Panc1 (cell line): ENCODE measurements at regions not wholly inside any gene's neighbourhood (a gene's known extent, or its start where the extent isn't known, plus 50 kb on each side); places are given as distances from the start of the nearest gene placed in this dataset.

Experiments used
- ATAC-seq: fragments of 200-7000 bp; cut with Tn5 transposase; 2 replicates; pipeline ENCODE4 v1.9.1; 2020; ENCODE audit warnings: mild to moderate bottlenecking, moderate library complexity
- BruUV-seq: library from RNA; stranded (reverse); fragments of 400-500 nt; replicated peaks from 2 replicates; lab custom pipeline; 2021; lab: Mats Ljungman, UMichigan
- CTCF ChIA-PET: fragments of 300-600 bp; sonication (Branson Sonifier 250); formaldehyde crosslinking; loops from one replicate; lab custom pipeline; 2022; ENCODE audit warnings: antibody characterized with exemption; lab: Charles Lee
- POLR2A ChIA-PET: fragments of 300-600 bp; sonication (Branson Sonifier 250); formaldehyde crosslinking; loops from one replicate; lab custom pipeline; 2022; ENCODE audit warnings: antibody characterized with exemption; lab: Charles Lee
- DNase-seq: peaks from one replicate; pipeline ENCODE4 v3.0.0-alpha.2; 2010; ENCODE audit warnings: low read depth, low spot score
- H3K27ac ChIP-seq: 2 replicates; pipeline ENCODE4 v1.5.1; 2011; ENCODE audit warnings: mild to moderate bottlenecking, low read length, inconsistent platforms
- H3K27me3 ChIP-seq: fragments of 200-500 bp; sonication (Bioruptor generic); 2 replicates; pipeline ENCODE4 v1.6.0; 2014; ENCODE audit warnings: low read length, inconsistent platforms; ENCODE audit not compliant: control insufficient read depth, insufficient read depth
- H3K36me3 ChIP-seq: fragments of 200-500 bp; sonication (Bioruptor generic); 2 replicates; pipeline ENCODE4 v1.5.1; 2014; ENCODE audit warnings: inconsistent platforms, mild to moderate bottlenecking, low read length, moderate library complexity; ENCODE audit not compliant: control insufficient read depth, insufficient read depth
- H3K4me1 ChIP-seq: 2 replicates; pipeline ENCODE4 v1.5.1; 2011; ENCODE audit warnings: inconsistent platforms, mild to moderate bottlenecking, low read length, moderate library complexity; ENCODE audit not compliant: control insufficient read depth, insufficient read depth
- H3K4me3 ChIP-seq, 2 experiments: 2 replicates each; pipeline ENCODE4 v1.5.1; 2011 to 2012; ENCODE audit warnings: low read depth in 2 of 2, low read length in 2 of 2, mild to moderate bottlenecking in 2 of 2, inconsistent platforms in 1 of 2, moderate library complexity in 1 of 2
- H3K9me3 ChIP-seq: fragments of 200-500 bp; sonication (Bioruptor generic); 2 replicates; pipeline ENCODE4 v1.5.1; 2014; ENCODE audit warnings: low read depth, mild to moderate bottlenecking, inconsistent platforms, low read length, moderate library complexity; ENCODE audit not compliant: control insufficient read depth, insufficient read depth
- CTCF ChIP-seq: fragments of 450-650 bp; IDR thresholded peaks from 2 replicates; pipeline ENCODE4 v1.5.1; 2017; ENCODE audit warnings: mild to moderate bottlenecking
- POLR2AphosphoS5 ChIP-seq: IDR thresholded peaks from 2 replicates; pipeline ENCODE4 v1.6.1; 2012; ENCODE audit warnings: mild to moderate bottlenecking, low read depth, low read length, moderate library complexity
- REST ChIP-seq, 2 experiments: IDR thresholded peaks; 2 replicates each; pipeline ENCODE4 v1.6.1; 2011 to 2012; ENCODE audit warnings: low read depth in 2 of 2, control low read depth in 1 of 2, low read length in 1 of 2, mild to moderate bottlenecking in 1 of 2, moderate library complexity in 1 of 2; ENCODE audit not compliant: insufficient read depth in 1 of 2
- SIN3A ChIP-seq: IDR thresholded peaks from 2 replicates; pipeline ENCODE4 v1.6.1; 2012; ENCODE audit warnings: low read depth, mild to moderate bottlenecking, low read length, moderate library complexity, borderline replicate concordance; ENCODE audit not compliant: insufficient read depth
- TCF7L2 ChIP-seq: IDR thresholded peaks from 2 replicates; pipeline ENCODE4 v1.6.1; 2011; ENCODE audit warnings: mild to moderate bottlenecking, low read depth, low read length, inconsistent platforms
- in situ Hi-C: cut with HindIII; loops from 2 replicates; pipeline ENCODE4 v1.10.0; 2016; ENCODE audit warnings: low sequenced_read_pairs, low pct_unique_long_range_greater_than_20kb
- intact Hi-C: fragments of 100-400 bp; cut with micrococcal nuclease; formaldehyde crosslinking; loops from one replicate; pipeline ENCODE4 v1.10.0; 2022; ENCODE audit not compliant: unreplicated experiment

GRCh38 chr20:51280047-51280446 is 257.1 kb upstream of the KCNG1 start:
- ATAC-seq, result no peak
- BruUV-seq, result no TSS peak
- intact Hi-C loops, result no loop called here
- in situ Hi-C loops, result no loop called here
- CTCF ChIA-PET, result no interaction called here
- TF ChIP-seq REST (IDR thresholded peaks at IDR 0.05; ENCODE audit: insufficient read depth in 1 of 2, low read depth in 2 of 2, low read length in 1 of 2) (no peak), POLR2AphosphoS5 (no peak), SIN3A (no peak)
- Histone ChIP-seq H3K9me3 (no peaks in the 10 kb centered on the region), H3K4me3 (no peak overlapping the region), H3K27ac (no peak overlapping the region), H3K27me3 (peaks cover 7% of the 10 kb centered on the region), H3K4me1 (no peaks in the 10 kb centered on the region), H3K36me3 (no peaks in the 10 kb centered on the region)
- no peak for DNase-seq
- POLR2A ChIA-PET, result no interaction called here

- DNase-seq (no peak), ATAC-seq (no peak)
- no peak for TF ChIP-seq CTCF
- TF ChIP-seq REST (IDR thresholded peaks at IDR 0.05; ENCODE audit: insufficient read depth in 1 of 2, low read depth in 2 of 2, low read length in 1 of 2), result no peak
- TF ChIP-seq POLR2AphosphoS5, result no peak
- no peak for TF ChIP-seq TCF7L2
- TF ChIP-seq SIN3A, result no peak
- peaks cover 8% of the 10 kb centered on the region for H3K27me3 ChIP-seq
- CTCF ChIA-PET, result interaction anchor here (0.6 kb wide), 1 partner anchor 12 kb away, joined by 4 read pairs; no protein-coding TSS in a partner anchor
- H3K9me3 ChIP-seq, result no peaks in the 10 kb centered on the region
- intact Hi-C loops (no loop called here), in situ Hi-C loops (no loop called here)
- POLR2A ChIA-PET, result no interaction called here
- no peak overlapping the region for H3K4me3 ChIP-seq
- BruUV-seq, result no TSS peak
- no peaks in the 10 kb centered on the region for H3K4me1 ChIP-seq
- H3K36me3 ChIP-seq, result no peaks in the 10 kb centered on the region
- H3K27ac ChIP-seq, result no peak overlapping the region
Measured at GRCh38 chr20:51277961-51278360, 255.1 kb upstream of the KCNG1 start.
